ENCODE measurements at regions not wholly inside any gene's neighbourhood (a gene's known extent, or its start where the extent isn't known, plus 50 kb on each side); places are given as distances from the start of the nearest gene placed in this dataset.

DNA sequence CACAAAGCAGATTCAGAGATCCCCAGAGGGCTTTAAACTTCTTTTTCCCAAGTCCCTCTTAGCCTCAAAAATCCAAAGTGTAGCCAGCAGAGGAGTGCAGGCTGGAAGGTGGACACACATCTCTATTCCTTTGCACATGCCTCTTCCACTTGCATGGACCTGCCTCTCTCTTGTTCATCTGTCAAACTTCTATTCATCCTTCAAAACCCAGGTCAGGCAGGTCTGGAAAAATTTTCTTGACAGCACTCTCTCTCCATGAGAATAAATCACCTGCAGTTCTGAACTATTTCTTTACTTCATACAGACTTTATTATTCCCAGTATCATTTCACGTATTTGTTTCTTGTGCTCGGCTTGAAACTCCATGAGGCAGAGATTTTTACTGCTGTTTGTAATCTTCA lies 127.5 kb downstream of the SS18 start:
- intact Hi-C loops (cut with DNase I): no loop called here
- no peak for DNase-seq

GRCh38 chr18:25962176-25962575 lies 128.2 kb downstream of the SS18 start:
- DNase-seq: no peak
- intact Hi-C loops (cut with DNase I): no loop called here

DNA sequence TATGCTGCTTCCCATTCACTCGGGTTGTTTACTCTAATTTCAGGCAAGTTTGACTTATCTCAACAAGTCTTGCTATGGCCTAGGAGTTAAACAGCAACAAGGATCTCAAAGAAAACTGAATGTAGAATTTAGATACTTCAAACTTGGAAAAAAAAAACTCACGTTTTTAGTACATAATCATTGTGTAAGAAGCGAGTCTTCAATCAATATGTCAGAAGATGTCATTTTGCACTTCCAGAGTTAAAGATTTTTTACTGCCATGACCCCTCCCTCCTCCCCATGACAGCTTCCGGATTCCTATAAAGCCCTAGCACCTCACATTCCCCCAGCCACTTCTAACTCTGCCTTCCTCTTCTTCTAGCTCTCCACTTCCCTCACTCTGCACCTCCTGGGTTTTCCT lies 133.4 kb downstream of the SS18 start:
- DNase-seq: no peak
- intact Hi-C loops (cut with DNase I): loop anchor here (10.0 kb wide), 1 partner anchor 62 kb away; no protein-coding TSS in a partner anchor

DNA sequence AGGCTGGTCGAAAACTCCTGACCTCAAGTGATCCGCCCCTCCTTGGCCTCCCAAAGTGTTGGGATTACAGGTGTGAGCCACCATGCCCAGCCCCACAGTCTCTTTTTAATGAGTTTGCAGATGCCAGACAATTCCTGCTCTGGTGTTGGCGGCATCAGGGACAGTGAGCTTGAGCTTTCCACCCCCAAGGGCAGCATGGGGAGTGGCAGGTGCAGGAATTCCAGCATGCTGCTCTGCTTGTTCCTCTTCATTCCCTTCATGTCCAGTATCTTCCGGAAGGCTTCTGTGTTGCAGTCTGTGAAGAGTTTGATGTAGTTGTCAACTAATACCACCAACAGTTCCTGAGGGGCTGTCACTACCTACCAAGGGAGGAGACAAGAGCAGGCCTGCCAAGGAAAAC lies 137.3 kb downstream of the SS18 start:
- DNase-seq: no peak
- intact Hi-C loops (cut with DNase I): loop anchor here (10.0 kb wide), 1 partner anchor 58 kb away; no protein-coding TSS in a partner anchor

DNA sequence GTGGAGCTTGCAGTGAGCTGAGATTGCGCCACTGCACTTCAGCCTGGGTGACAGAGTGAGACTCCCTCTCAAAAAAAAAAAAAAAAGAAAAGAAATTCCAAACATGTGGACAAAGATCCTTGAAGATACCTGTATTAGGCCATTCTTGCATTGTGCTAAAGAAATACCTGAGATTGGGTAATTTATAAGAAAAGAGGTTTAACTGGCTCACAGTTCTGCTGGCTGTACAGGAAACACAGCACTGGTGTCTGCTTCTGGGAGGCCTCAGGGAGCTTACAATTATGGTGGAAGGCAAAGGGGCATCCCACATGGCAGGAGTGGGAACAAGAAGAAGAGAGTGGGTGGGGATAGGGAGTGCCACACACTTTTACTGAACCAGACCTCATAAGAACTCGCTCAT lies 140.1 kb downstream of the SS18 start:
- intact Hi-C loops (cut with DNase I): loop anchor here (10.0 kb wide), 1 partner anchor 56 kb away; no protein-coding TSS in a partner anchor

DNA sequence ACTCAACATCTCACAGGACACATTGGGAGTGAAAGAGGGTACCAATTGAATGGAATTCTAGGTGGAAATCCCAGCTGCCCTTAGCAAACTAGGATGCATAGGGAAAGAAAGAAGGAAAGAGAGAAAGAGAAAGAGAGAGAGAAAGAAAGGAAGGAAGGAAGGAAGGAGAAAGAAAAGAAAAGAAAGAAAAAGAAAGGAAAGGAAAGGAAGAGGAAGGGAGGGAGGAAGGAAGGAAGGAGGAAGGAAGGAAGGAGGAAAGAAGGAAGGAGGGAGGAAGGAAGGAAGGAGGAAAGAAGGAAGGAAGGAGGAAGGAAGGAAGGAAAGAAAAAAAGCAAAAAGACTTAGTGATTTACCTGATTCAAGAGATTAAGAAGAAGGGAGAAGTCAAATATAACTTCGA lies 143.9 kb downstream of the SS18 start:
- intact Hi-C loops (cut with DNase I): no loop called here
- no peak for DNase-seq

More for the DNA sequence above, 140.1 kb downstream of the SS18 start:
- DNase-seq: no peak

GRCh38 chr18:25935356-25935755 lies 155.1 kb downstream of the SS18 start:
- DNase-seq: no peak
- intact Hi-C loops (cut with DNase I): no loop called here

GRCh38 chr18:25931126-25931525 lies 159.3 kb downstream of the SS18 start:
- intact Hi-C loops (cut with DNase I): no loop called here
- no peak for DNase-seq

- DNase-seq: no peak
- intact Hi-C loops (cut with DNase I): no loop called here
These were observed 160.6 kb downstream of the SS18 start for GRCh38 chr18:25929787-25930186.

- no peak for DNase-seq
- intact Hi-C loops (cut with DNase I): no loop called here
These were observed 162.6 kb downstream of the SS18 start for GRCh38 chr18:25927830-25928229.

DNA sequence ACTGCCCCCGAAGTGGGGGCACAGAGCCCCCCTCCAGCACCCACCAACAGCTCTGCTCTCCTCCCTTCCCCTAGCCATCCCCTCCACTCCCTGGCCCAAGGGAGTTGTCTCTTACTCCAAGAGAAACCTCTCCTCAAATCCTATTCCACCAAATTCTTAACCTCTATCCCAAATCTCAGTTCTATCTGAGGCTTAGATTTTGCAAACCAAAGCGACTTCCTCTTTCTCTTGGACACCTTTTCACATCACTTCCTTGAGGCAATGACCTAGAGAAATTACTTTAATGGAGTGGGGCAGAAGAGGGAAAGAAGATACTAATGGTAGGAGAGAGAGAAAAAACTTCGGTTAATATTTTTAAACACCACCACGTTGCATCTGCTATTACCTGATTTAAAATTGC lies 167.2 kb downstream of the SS18 start:
- DNase-seq: no peak

DNA sequence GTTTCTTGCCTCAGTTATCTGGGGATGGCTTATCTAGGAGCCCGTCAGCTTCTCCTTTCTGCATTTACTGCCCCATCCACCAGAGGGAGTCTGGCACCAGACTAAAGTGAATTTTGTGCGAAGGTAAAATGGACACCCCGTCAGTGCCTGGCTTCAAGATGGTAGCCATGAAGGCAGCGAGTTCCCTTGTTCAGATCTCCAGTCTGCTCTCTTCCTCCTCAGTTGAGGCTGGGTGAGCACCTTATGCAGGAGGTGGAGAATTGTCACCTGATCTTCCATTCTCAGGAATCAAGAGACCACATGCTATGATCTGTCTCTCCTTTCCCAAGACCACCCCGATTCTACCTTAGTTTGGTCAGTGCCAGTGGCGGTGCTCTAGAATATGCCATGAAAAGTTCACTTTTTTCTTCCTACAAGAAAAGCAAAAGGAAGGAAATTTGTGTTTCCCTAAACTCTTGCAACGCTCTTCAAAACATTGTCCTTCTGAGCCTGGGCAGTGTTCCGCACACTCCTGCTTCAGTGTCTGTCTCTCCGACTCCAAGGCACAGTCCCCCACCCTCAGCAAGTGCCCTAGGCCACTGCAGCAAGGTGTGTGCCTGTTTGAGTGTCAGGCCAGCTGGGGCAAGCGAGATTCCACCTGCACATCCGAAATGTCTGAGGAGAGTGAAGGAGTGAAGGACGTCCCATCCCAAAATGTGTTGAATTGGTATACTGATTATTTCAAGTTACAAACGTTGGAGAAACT lies 168.6 kb downstream of the SS18 start:
- peak in 6 of 42 donors; percentile 3 to 46 (median 6) for DNase-seq
- intact Hi-C loops (cut with DNase I): no loop called here

More for the DNA sequence above, 167.2 kb downstream of the SS18 start:
- intact Hi-C loops (cut with DNase I): no loop called here

DNA sequence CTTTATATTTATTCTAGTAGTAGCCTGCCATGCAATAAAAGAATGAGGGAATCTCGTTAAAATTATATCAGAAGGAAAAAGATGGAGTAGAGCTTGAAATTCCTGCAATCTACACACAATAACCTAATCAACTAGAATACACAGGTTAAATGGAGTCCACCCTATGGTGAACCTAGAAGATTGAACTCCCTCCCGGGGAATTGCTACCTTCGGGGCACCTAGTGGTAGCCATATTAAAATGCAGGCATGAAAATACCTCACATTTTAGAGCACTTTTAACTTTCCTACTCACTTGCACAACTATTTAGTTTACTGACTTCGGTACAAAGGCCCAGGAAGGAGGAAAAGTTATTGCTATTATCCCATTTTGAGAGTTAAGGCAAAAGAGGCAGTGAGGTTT lies 174.5 kb downstream of the SS18 start:
- intact Hi-C loops (cut with DNase I): no loop called here
- no peak for DNase-seq

DNA sequence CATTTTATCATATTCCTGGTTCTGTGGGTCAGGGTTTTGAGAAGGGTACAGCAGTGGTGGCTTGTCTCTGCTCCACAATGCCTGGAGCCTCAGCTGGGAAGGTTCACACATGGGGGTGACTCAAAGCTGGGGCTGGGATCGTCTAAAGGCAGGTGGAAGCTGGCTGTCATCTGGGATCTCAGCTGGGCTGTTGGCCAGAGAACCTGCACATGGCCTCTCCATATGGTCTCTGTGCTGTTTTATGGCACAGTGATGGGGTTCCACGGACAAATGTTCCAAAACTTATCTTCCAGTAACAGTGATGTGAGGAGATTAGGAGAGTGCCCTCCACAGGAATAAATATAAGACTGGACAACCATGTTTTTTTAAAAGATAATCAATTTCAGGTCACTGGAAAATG lies 191.4 kb downstream of the SS18 start:
- DNase-seq: no peak
- intact Hi-C loops (cut with DNase I): loop anchor here (10.0 kb wide), 1 partner anchor 56 kb away; no protein-coding TSS in a partner anchor

DNA sequence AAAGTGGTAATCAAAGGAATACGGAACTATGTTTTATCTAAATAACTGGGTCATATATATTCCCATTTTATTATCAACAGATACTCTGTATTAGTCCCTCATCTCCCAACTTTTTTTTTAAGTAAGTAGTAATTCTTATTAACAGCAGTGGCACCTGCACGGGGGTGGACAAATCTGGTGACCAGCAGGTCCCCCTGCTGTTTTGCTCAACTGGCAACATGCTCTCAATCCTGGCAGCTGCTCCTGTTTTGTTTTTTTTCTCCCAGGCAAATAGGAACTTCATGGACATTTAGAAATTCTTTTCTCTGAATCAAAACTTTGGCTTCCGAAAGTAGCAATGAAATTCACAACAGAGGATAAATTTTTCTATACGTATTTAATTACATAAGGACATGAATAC lies 193.5 kb downstream of the SS18 start:
- no peak for DNase-seq
- intact Hi-C loops (cut with DNase I): loop anchor here (10.0 kb wide), 1 partner anchor 58 kb away; no protein-coding TSS in a partner anchor

DNA sequence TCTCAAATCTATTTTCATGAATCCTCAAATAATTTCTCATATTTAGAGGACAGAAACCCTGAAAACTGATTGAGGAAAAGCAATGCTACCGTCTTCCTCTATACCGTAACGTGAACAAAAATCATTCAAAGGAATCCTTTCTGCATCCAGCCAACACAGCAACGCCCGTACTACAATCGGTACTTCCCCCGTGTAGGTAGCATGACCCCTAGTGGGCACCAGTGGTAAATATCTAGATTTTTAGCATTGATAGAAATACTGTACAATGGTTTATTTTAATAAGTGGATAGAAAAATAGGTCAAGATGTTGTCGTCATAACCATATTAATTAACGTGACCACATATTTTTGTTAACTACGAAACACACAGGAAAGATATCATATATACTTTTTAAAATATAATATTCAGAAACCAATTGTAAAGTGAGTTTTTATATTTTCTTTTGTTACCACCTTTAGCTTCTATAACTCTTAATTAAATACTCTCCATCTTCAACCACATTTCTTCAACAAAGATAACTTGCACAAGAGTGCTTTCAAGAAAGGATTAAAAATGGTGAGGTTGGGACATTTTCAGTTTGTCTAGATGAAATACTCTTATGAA lies 194.1 kb downstream of the SS18 start:
- intact Hi-C loops (cut with DNase I): loop anchor here (10.0 kb wide), 1 partner anchor 59 kb away; no protein-coding TSS in a partner anchor
- peak in 23 of 42 donors; percentile 6 to 66 (median 36) for DNase-seq

- no peak for DNase-seq
- intact Hi-C loops (cut with DNase I): loop anchor here (10.0 kb wide), 1 partner anchor 59 kb away; no protein-coding TSS in a partner anchor
These were observed 194.9 kb downstream of the SS18 start for GRCh38 chr18:25895518-25895917.

- no peak for DNase-seq
- intact Hi-C loops (cut with DNase I): no loop called here
These were observed 204.1 kb downstream of the SS18 start for GRCh38 chr18:25886283-25886682.

- intact Hi-C loops (cut with DNase I): no loop called here
- no peak for DNase-seq
These were observed 207.3 kb downstream of the SS18 start for GRCh38 chr18:25883091-25883490.

GRCh38 chr18:25881149-25881548 lies 209.3 kb downstream of the SS18 start:
- no peak for DNase-seq
- intact Hi-C loops (cut with DNase I): no loop called here

DNA sequence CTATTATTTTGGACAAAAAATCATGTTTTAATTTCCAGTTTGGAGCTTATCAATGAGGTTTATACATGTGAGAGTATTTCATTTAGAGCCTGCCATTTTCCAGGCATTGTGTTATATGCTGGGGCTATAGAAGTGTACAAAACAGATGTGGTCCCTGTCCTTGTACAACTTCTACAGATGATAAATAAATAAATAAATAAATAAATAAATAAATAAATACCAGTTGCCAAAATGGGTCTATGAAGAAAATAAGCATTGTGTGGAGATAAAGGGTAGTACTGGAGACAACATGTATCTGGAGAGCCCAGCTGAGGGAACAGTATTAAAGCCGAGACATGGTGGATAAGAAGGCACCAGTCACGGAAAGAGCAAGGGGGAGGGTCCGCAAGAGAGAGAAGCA lies 210.0 kb downstream of the SS18 start:
- no peak for DNase-seq
- intact Hi-C loops (cut with DNase I): no loop called here

Measured in head of caudate nucleus (tissue), 42 donors.